MM.1S (cell line): ENCODE measurements at regions not wholly inside any gene's neighbourhood (a gene's known extent, or its start where the extent isn't known, plus 50 kb on each side); places are given as distances from the start of the nearest gene placed in this dataset.

Experiments
- EZH2 ChIP-seq: fragments of 300-600 bp; sonication (generic); optimal IDR thresholded peaks from 2 replicates; pipeline ENCODE3; 2017; ENCODE audit warnings: low read depth, mild to moderate bottlenecking, antibody characterized with exemption, low read length, mixed read lengths
- EZH2phosphoT487 ChIP-seq: fragments of 300-600 bp; sonication (generic); IDR thresholded peaks from 2 replicates; pipeline ENCODE4 v1.6.1; 2018; ENCODE audit warnings: antibody characterized with exemption, low read length
- TF ChIP-seq, protein P1 (sequence below): fragments of 300-600 bp; sonication (generic); IDR thresholded peaks from 2 replicates; pipeline ENCODE4 v1.5.1; 2016; ENCODE audit warnings: antibody characterized with exemption, low read length, mixed read lengths

- TF ChIP-seq, protein P1, sequence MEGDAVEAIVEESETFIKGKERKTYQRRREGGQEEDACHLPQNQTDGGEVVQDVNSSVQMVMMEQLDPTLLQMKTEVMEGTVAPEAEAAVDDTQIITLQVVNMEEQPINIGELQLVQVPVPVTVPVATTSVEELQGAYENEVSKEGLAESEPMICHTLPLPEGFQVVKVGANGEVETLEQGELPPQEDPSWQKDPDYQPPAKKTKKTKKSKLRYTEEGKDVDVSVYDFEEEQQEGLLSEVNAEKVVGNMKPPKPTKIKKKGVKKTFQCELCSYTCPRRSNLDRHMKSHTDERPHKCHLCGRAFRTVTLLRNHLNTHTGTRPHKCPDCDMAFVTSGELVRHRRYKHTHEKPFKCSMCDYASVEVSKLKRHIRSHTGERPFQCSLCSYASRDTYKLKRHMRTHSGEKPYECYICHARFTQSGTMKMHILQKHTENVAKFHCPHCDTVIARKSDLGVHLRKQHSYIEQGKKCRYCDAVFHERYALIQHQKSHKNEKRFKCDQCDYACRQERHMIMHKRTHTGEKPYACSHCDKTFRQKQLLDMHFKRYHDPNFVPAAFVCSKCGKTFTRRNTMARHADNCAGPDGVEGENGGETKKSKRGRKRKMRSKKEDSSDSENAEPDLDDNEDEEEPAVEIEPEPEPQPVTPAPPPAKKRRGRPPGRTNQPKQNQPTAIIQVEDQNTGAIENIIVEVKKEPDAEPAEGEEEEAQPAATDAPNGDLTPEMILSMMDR = no peak
- TF ChIP-seq EZH2 = no peak
- no peak for TF ChIP-seq EZH2phosphoT487
Measured at GRCh38 chr2:216763396-216763795, 68.0 kb upstream of the IGFBP5 start.
